Peyer's patch (tissue), 4 donors: ENCODE measurements at regions not wholly inside any gene's neighbourhood (a gene's known extent, or its start where the extent isn't known, plus 50 kb on each side); places are given as distances from the start of the nearest gene placed in this dataset.

ENCODE experiments used
- POLR2A ChIP-seq, 2 donors: fragments of 450-650 bp; IDR thresholded peaks; one replicate each; pipeline ENCODE4 v1.5.1; 2017; ENCODE audit warnings: antibody characterized with exemption in 2 of 2, mild to moderate bottlenecking in 2 of 2, moderate library complexity in 2 of 2
- TF ChIP-seq, protein P1 (sequence below), 6 experiments: fragments of 450-650 bp in 4 of 6; fragments of 200-600 bp in 2 of 6; sonication (generic) in 1 of 6; IDR thresholded peaks; one replicate each; pipeline ENCODE4 v1.5.1; 2017 to 2019; ENCODE audit warnings: antibody characterized with exemption in 6 of 6, mild to moderate bottlenecking in 3 of 6, moderate library complexity in 1 of 6

GRCh38 chr15:75112848-75113492 lies 88.7 kb upstream of the C15orf39 start:
- no peak for TF ChIP-seq POLR2A (IDR thresholded peaks at IDR 0.05)
- TF ChIP-seq, protein P1, sequence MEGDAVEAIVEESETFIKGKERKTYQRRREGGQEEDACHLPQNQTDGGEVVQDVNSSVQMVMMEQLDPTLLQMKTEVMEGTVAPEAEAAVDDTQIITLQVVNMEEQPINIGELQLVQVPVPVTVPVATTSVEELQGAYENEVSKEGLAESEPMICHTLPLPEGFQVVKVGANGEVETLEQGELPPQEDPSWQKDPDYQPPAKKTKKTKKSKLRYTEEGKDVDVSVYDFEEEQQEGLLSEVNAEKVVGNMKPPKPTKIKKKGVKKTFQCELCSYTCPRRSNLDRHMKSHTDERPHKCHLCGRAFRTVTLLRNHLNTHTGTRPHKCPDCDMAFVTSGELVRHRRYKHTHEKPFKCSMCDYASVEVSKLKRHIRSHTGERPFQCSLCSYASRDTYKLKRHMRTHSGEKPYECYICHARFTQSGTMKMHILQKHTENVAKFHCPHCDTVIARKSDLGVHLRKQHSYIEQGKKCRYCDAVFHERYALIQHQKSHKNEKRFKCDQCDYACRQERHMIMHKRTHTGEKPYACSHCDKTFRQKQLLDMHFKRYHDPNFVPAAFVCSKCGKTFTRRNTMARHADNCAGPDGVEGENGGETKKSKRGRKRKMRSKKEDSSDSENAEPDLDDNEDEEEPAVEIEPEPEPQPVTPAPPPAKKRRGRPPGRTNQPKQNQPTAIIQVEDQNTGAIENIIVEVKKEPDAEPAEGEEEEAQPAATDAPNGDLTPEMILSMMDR (IDR thresholded peaks at IDR 0.05), result no peak
